Thyroid gland (tissue), 4 donors: ENCODE measurements at regions not wholly inside any gene's neighbourhood (a gene's known extent, or its start where the extent isn't known, plus 50 kb on each side); places are given as distances from the start of the nearest gene placed in this dataset.

ENCODE experiments used
- CTCF ChIP-seq, 6 experiments: fragments of 200-600 bp in 3 of 6; fragments of 450-650 bp in 3 of 6; sonication (generic) in 3 of 6; IDR thresholded peaks; one replicate each; pipeline ENCODE4 v1.5.1; 2016 to 2019; ENCODE audit warnings: antibody characterized with exemption in 6 of 6, mild to moderate bottlenecking in 2 of 6, inconsistent platforms in 1 of 6, moderate library complexity in 1 of 6
- POLR2A ChIP-seq, 2 donors: fragments of 450-650 bp; IDR thresholded peaks; one replicate each; pipeline ENCODE4 v1.6.1; 2017; ENCODE audit warnings: antibody characterized with exemption in 2 of 2, mild to moderate bottlenecking in 2 of 2, moderate library complexity in 1 of 2

- TF ChIP-seq POLR2A (IDR thresholded peaks at IDR 0.05), result no peak
- no peak for TF ChIP-seq CTCF (IDR thresholded peaks at IDR 0.05)
These were observed 90.2 kb downstream of the SHOX start for GRCh38 chrX:720825-721224.
